ENCODE measurements at regions not wholly inside any gene's neighbourhood (a gene's known extent, or its start where the extent isn't known, plus 50 kb on each side); places are given as distances from the start of the nearest gene placed in this dataset.

DNA sequence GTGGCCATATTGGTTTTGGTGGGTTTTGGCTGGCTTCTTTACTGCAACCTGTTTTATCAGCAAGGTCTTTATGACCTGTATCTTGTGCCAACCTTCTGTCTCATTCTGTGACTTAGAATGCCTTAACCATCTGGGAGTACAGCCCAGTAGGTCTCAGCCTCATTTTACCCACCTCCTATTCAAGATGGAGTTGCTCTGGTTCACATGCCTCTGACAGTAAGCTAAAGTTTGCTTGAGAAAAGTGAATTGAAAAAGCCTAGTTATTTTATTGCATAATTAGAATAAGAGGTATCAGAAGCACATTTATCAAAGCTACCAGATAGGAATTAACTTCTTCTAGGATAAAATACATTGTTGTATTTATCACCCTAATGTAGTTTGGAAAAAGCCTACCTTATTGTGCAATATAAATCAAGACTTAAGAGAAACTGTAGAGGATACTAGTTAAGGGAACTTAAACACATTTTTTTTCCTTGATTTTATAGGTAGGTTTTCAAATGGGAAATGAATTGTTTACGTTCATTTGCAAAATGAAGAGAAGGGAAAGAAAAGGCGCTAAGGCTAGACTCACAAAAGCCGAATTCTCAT lies 202.3 kb upstream of the KCNJ16 start:
- peak; percentile 96 for TF ChIP-seq DMBX1 (CRISPR knock-in tag; IDR thresholded peaks at IDR 0.05; ENCODE audit: borderline replicate concordance)
- TF ChIP-seq, protein P1, sequence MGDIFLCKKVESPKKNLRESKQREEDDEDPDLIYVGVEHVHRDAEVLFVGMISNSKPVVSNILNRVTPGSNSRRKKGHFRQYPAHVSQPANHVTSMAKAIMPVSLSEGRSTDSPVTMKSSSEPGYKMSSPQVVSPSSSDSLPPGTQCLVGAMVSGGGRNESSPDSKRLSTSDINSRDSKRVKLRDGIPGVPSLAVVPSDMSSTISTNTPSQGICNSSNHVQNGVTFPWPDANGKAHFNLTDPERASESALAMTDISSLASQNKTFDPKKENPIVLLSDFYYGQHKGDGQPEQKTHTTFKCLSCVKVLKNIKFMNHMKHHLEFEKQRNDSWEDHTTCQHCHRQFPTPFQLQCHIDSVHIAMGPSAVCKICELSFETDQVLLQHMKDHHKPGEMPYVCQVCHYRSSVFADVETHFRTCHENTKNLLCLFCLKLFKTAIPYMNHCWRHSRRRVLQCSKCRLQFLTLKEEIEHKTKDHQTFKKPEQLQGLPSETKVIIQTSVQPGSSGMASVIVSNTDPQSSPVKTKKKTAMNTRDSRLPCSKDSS (IDR thresholded peaks at IDR 0.05; ENCODE audit: low read depth, partially characterized antibody), result no peak
- TF ChIP-seq PHF8 (IDR thresholded peaks at IDR 0.05; ENCODE audit: borderline replicate concordance, low read length), result no peak
- TF ChIP-seq DDX20 (tag; IDR thresholded peaks at IDR 0.05; ENCODE audit: low read depth), result 0 out of 2 replicates have a peak, but pooled peaks have one; percentile 20
- TF ChIP-seq CEBPG (CRISPR knock-in tag; IDR thresholded peaks at IDR 0.05), result no peak
- peak in 1 of 2 experiments; percentile 59; a peak in 1 of 4 replicates for TF ChIP-seq CEBPG (tag; conservative IDR thresholded peaks at IDR 0.05 in 1 of 2, IDR thresholded peaks at IDR 0.05 in 1 of 2)
- TF ChIP-seq ZNF311 (CRISPR knock-in tag; IDR thresholded peaks at IDR 0.05), result 0 out of 2 replicates have a peak, but pooled peaks have one; percentile 29
- TF ChIP-seq CEBPB (tag; IDR thresholded peaks at IDR 0.05), result 0 out of 2 replicates have a peak, but pooled peaks have one; percentile 17
- TF ChIP-seq, protein P2, sequence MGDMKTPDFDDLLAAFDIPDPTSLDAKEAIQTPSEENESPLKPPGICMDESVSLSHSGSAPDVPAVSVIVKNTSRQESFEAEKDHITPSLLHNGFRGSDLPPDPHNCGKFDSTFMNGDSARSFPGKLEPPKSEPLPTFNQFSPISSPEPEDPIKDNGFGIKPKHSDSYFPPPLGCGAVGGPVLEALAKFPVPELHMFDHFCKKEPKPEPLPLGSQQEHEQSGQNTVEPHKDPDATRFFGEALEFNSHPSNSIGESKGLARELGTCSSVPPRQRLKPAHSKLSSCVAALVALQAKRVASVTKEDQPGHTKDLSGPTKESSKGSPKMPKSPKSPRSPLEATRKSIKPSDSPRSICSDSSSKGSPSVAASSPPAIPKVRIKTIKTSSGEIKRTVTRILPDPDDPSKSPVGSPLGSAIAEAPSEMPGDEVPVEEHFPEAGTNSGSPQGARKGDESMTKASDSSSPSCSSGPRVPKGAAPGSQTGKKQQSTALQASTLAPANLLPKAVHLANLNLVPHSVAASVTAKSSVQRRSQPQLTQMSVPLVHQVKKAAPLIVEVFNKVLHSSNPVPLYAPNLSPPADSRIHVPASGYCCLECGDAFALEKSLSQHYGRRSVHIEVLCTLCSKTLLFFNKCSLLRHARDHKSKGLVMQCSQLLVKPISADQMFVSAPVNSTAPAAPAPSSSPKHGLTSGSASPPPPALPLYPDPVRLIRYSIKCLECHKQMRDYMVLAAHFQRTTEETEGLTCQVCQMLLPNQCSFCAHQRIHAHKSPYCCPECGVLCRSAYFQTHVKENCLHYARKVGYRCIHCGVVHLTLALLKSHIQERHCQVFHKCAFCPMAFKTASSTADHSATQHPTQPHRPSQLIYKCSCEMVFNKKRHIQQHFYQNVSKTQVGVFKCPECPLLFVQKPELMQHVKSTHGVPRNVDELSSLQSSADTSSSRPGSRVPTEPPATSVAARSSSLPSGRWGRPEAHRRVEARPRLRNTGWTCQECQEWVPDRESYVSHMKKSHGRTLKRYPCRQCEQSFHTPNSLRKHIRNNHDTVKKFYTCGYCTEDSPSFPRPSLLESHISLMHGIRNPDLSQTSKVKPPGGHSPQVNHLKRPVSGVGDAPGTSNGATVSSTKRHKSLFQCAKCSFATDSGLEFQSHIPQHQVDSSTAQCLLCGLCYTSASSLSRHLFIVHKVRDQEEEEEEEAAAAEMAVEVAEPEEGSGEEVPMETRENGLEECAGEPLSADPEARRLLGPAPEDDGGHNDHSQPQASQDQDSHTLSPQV (IDR thresholded peaks at IDR 0.05), result 0 out of 2 replicates have a peak, but pooled peaks have one; percentile 41
- Histone ChIP-seq H3K27ac (ENCODE audit: extremely low read depth, low read depth, low read length) (no peak overlapping the region), H3K36me3 (ENCODE audit: control insufficient read depth, insufficient read depth, low read length) (no peaks in the 10 kb centered on the region), H2AFZ (ENCODE audit: low read depth, low read length) (no peak overlapping the region), H4K20me1 (replicated peaks; ENCODE audit: control insufficient read depth, insufficient read depth, low read length) (no peaks in the 10 kb centered on the region), H3K9me1 (ENCODE audit: control insufficient read depth, insufficient read depth, low read length) (no peaks in the 10 kb centered on the region), H3K9ac (ENCODE audit: insufficient read depth in 1 of 2, low read depth in 2 of 2, low read length in 2 of 2) (no peak overlapping the region), H3K4me3 (no peak overlapping the region), H3K79me2 (ENCODE audit: control insufficient read depth, insufficient read depth, low read length) (no peaks in the 10 kb centered on the region), H3K9me3 (replicated peaks; ENCODE audit: control insufficient read depth, insufficient read depth, low read depth, low read length) (0 out of 2 replicates have a peak, but pooled peaks cover 2% of the 10 kb centered on the region), H3K27me3 (ENCODE audit: control insufficient read depth in 2 of 2, insufficient read depth in 2 of 2, low read length in 2 of 2) (no peaks in the 10 kb centered on the region), H3K4me2 (ENCODE audit: insufficient read depth, low read length) (no peak overlapping the region), H3K4me1 (replicated peaks in 1 of 2; ENCODE audit: control insufficient read depth in 2 of 2, insufficient read depth in 2 of 2, low read length in 2 of 2) (no peaks in the 10 kb centered on the region; a peak in 2 of 5 replicates)
- WGBS (ENCODE audit: insufficient coverage, low coverage, missing lambda C conversion rate), result 27% methylated on average over 3 of the region's 3 CpGs
- FAIRE-seq (no peak), DNase-seq (ENCODE audit: extremely low read depth in 1 of 4, low spot score in 3 of 4) (no peak), ATAC-seq (no peak)
- intact Hi-C loops (cut with micrococcal nuclease) (no loop called here), in situ Hi-C loops (cut with MboI) (no loop called here)
- ChIA-PET POLR2A (no interaction called here), CTCF (ENCODE audit: low intra/inter-chr PET ratio) (no interaction called here)
- BruUV-seq (replicated peaks), result no TSS peak

Measured in K562 (cell line).